ENCODE measurements at regions not wholly inside any gene's neighbourhood (a gene's known extent, or its start where the extent isn't known, plus 50 kb on each side); places are given as distances from the start of the nearest gene placed in this dataset.

DNA sequence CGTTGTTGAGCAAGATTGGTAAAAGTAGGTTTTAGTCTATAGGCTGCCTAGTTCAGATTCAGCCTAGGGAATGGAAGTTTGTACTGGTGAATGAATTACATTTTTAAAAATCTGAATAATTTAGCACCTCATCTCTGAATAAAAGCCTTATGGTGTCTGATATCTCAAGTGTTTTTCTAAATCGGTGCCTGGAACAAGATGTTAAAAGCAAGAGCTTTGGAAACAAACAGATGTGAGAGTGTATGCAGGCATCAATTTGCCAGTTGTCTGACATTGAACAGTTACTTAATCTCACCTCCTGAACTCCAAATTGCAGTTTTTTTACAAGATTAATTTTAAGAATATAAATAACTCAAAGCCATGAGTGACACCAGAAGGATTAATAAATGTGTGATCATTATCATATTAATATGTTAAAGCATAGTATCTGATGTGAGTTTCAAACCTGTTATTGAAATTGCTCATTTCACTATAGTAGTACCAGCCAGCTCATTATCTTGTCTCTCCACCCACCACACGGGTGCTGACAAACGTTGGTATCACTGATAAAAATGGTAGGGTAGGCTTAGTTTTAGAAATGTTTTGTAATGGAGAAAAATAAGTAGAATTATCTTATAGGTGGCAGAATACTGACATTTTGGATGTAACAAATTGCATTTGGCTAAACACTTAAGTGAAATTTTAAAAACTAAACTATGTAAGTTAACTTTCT lies 157.3 kb downstream of the FAM83B start:
- TF ChIP-seq CTCF (IDR thresholded peaks at IDR 0.05; ENCODE audit: borderline replicate concordance, extremely low read depth, low read length, poor library complexity, severe bottlenecking) (no peak), EZH2 (IDR thresholded peaks at IDR 0.05; ENCODE audit: borderline replicate concordance, low read depth, low read length, severe bottlenecking) (no peak)

Measured in DND-41 (cell line).